B cell (primary cell): ENCODE measurements at regions not wholly inside any gene's neighbourhood (a gene's known extent, or its start where the extent isn't known, plus 50 kb on each side); places are given as distances from the start of the nearest gene placed in this dataset.

ENCODE experiments used
- ATAC-seq: fragments of 200-7000 bp; cut with Tn5 transposase; one replicate; pipeline ENCODE4 v1.10.0; 2021; ENCODE audit warnings: low read depth, mild to moderate bottlenecking, moderate number of reproducible peaks, moderate library complexity
- CTCF ChIA-PET: fragments of 350-600 bp; sonication (Branson Sonifier 250); formaldehyde crosslinking; loops from one replicate; lab custom pipeline; 2021; ENCODE audit warnings: antibody characterized with exemption, inconsistent platforms; lab: Charles Lee
- POLR2A ChIA-PET: fragments of 350-600 bp; sonication (Branson Sonifier 250); formaldehyde crosslinking; loops from one replicate; lab custom pipeline; 2021; ENCODE audit warnings: antibody characterized with exemption; lab: Charles Lee
- DNase-seq: peaks from one replicate; pipeline ENCODE4 v3.0.0; 2013
- H2AFZ ChIP-seq: 2 replicates; pipeline ENCODE4 v1.6.1; 2012; ENCODE audit warnings: mild to moderate bottlenecking, low read depth, low read length; ENCODE audit not compliant: insufficient read depth, poor library complexity, severe bottlenecking
- H3K27ac ChIP-seq, 2 donors: 1 replicate in 1 of 2; 2 replicates in 1 of 2; pipeline ENCODE4 v1.5.1; 2012 to 2013; ENCODE audit warnings: low read length in 2 of 2, mild to moderate bottlenecking in 2 of 2, moderate library complexity in 1 of 2
- H3K27me3 ChIP-seq, 4 experiments: fragments of 200-600 bp in 1 of 4; sonication (generic) in 1 of 4; replicated peaks in 1 of 4; 1 replicate in 2 of 4; 2 replicates in 2 of 4; pipeline versions ENCODE4 v1.6.1 to v1.7.0; 2013 to 2016; ENCODE audit warnings: low read length in 3 of 4, mild to moderate bottlenecking in 2 of 4, mixed read lengths in 1 of 4, moderate library complexity in 1 of 4; ENCODE audit not compliant: insufficient read depth in 4 of 4, control insufficient read depth in 3 of 4; ENCODE audit errors: control extremely low read depth in 1 of 4
- H3K36me3 ChIP-seq, 2 experiments: replicated peaks in 1 of 2; 1 replicate in 1 of 2; 2 replicates in 1 of 2; pipeline versions ENCODE4 v1.6.1 to v1.7.1; 2013; ENCODE audit warnings: low read length in 1 of 2; ENCODE audit not compliant: insufficient read depth in 2 of 2, control insufficient read depth in 1 of 2; ENCODE audit errors: control extremely low read depth in 1 of 2, extremely low read depth in 1 of 2
- H3K4me1 ChIP-seq, 2 donors: fragments of 200-600 bp in 1 of 2; sonication (generic) in 1 of 2; 1 replicate in 1 of 2; 2 replicates in 1 of 2; pipeline versions ENCODE4 v1.5.1 to v1.6.1; 2013 to 2017; ENCODE audit warnings: low read length in 2 of 2; ENCODE audit not compliant: control insufficient read depth in 2 of 2, insufficient read depth in 2 of 2
- H3K4me2 ChIP-seq: replicated peaks from 2 replicates; pipeline ENCODE3; 2012; ENCODE audit warnings: mild to moderate bottlenecking, low read depth, low read length; ENCODE audit not compliant: poor library complexity, severe bottlenecking
- H3K4me3 ChIP-seq, 5 experiments: fragments of 200-600 bp in 1 of 5; sonication (generic) in 1 of 5; 1 replicate in 3 of 5; 2 replicates in 2 of 5; pipeline versions ENCODE4 v1.5.1 to v1.7.0; 2011 to 2016; ENCODE audit warnings: low read length in 4 of 5, mild to moderate bottlenecking in 4 of 5, low read depth in 2 of 5, control low read depth in 1 of 5, moderate library complexity in 1 of 5; ENCODE audit not compliant: insufficient read depth in 1 of 5; ENCODE audit errors: control extremely low read depth in 1 of 5, extremely low read depth in 1 of 5
- H3K79me2 ChIP-seq: fragments of 200-600 bp; sonication (generic); one replicate; pipeline ENCODE4 v1.6.0; 2016; ENCODE audit warnings: low read length; ENCODE audit not compliant: control insufficient read depth, insufficient read depth
- H3K9ac ChIP-seq: fragments of 200-600 bp; sonication (generic); 2 replicates; pipeline ENCODE4 v1.6.1; 2017; ENCODE audit warnings: mild to moderate bottlenecking, low read length, moderate library complexity
- H3K9me3 ChIP-seq, 3 donors: one replicate each; pipeline versions ENCODE4 v1.6.1 to v1.7.1; 2013; ENCODE audit warnings: low read length in 2 of 3; ENCODE audit not compliant: control insufficient read depth in 2 of 3, insufficient read depth in 1 of 3; ENCODE audit errors: control extremely low read depth in 1 of 3
- H4K20me1 ChIP-seq: 2 replicates; pipeline ENCODE4 v1.6.0; 2012; ENCODE audit warnings: mild to moderate bottlenecking, low read length; ENCODE audit not compliant: insufficient read depth, control insufficient read depth, poor library complexity, severe bottlenecking
- H3K27ac Mint-ChIP-seq: one replicate; pipeline ENCODE4 v1.8.0; 2021; ENCODE audit warnings: mixed read lengths
- H3K27me3 Mint-ChIP-seq: one replicate; pipeline ENCODE4 v1.8.0; 2021; ENCODE audit warnings: mixed read lengths
- H3K4me1 Mint-ChIP-seq: one replicate; pipeline ENCODE4 v1.8.0; 2021; ENCODE audit warnings: mixed read lengths
- H3K4me3 Mint-ChIP-seq: one replicate; pipeline ENCODE4 v1.8.0; 2021; ENCODE audit warnings: mixed read lengths
- H3K9me3 Mint-ChIP-seq: one replicate; pipeline ENCODE4 v1.8.0; 2022; ENCODE audit warnings: mixed read lengths; ENCODE audit not compliant: insufficient read depth
- EZH2 ChIP-seq: IDR thresholded peaks from 2 replicates; pipeline ENCODE4 v1.6.1; 2012; ENCODE audit warnings: borderline replicate concordance, low read depth, mild to moderate bottlenecking, moderate library complexity, low read length; ENCODE audit not compliant: insufficient read depth, poor library complexity, severe bottlenecking
- WGBS: methylation state at CpG from one replicate; pipeline ENCODE4 v1.1.5; 2013; ENCODE audit warnings: missing lambda C conversion rate; ENCODE audit not compliant: insufficient coverage; 5-methylcytosine and 5-hydroxymethylcytosine counted together
- intact Hi-C: fragments of 100-400 bp; cut with micrococcal nuclease; formaldehyde crosslinking; loops from one replicate; pipeline ENCODE4 v1.10.0; 2022
- TF ChIP-seq, protein P1 (sequence below): fragments of 200-600 bp; IDR thresholded peaks from one replicate; pipeline ENCODE4 v1.8.0; 2022; ENCODE audit warnings: antibody characterized with exemption, mild to moderate bottlenecking

DNA sequence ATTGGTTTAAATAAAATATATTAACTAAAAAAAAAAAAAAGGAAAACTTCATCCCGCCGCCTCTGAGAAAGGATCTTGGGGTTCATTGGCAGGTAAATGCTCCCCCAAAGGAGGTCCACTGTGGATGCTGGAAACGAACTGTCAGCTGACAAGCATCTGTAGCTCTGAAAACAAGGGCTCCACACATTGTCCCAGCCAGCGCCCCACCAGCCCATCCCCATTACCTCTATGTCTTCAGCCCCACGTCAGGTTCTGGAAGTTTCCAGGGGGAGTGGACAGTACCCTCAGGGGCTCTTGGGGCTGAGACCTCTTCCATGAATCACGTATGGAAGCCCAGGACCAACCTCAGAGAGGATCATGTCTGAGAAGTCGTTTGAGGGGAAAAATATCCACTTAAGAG is 66.4 kb upstream of the WNT7B start:
- intact Hi-C loops: no loop called here
- H3K27me3 Mint-ChIP-seq: no peaks in the 10 kb centered on the region
- H3K9me3 ChIP-seq: no peaks in the 10 kb centered on the region
- ATAC-seq: no peak
- peak overlapping the region; percentile 88 for H3K4me2 ChIP-seq
- H4K20me1 ChIP-seq: no peaks in the 10 kb centered on the region
- H2AFZ ChIP-seq: no peak overlapping the region
- peaks cover 57% of the 10 kb centered on the region for H3K79me2 ChIP-seq
- peak overlapping the region; percentile 41 for H3K27ac Mint-ChIP-seq
- H3K4me1 Mint-ChIP-seq: peaks cover 40% of the 10 kb centered on the region
- H3K9me3 Mint-ChIP-seq: no peaks in the 10 kb centered on the region
- H3K4me1 ChIP-seq: peaks cover 35 to 43% of the 10 kb centered on the region in 2 donors
- H3K27me3 ChIP-seq: peaks cover 0 to 5% (median 0%) of the 10 kb centered on the region in 4 experiments
- H3K4me3 Mint-ChIP-seq: peak overlapping the region; percentile 88
- CTCF ChIA-PET: interaction anchor here (0.7 to 1.4 kb wide), 3 partner anchors 11 to 79 kb away, joined by 3 read pairs; no protein-coding TSS in a partner anchor
- no peak for DNase-seq
- WGBS: 96% methylated on average over 4 of the region's 7 CpGs
- H3K9ac ChIP-seq: no peak overlapping the region
- TF ChIP-seq EZH2: no peak
- TF ChIP-seq, protein P1, sequence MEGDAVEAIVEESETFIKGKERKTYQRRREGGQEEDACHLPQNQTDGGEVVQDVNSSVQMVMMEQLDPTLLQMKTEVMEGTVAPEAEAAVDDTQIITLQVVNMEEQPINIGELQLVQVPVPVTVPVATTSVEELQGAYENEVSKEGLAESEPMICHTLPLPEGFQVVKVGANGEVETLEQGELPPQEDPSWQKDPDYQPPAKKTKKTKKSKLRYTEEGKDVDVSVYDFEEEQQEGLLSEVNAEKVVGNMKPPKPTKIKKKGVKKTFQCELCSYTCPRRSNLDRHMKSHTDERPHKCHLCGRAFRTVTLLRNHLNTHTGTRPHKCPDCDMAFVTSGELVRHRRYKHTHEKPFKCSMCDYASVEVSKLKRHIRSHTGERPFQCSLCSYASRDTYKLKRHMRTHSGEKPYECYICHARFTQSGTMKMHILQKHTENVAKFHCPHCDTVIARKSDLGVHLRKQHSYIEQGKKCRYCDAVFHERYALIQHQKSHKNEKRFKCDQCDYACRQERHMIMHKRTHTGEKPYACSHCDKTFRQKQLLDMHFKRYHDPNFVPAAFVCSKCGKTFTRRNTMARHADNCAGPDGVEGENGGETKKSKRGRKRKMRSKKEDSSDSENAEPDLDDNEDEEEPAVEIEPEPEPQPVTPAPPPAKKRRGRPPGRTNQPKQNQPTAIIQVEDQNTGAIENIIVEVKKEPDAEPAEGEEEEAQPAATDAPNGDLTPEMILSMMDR: no peak
- peak overlapping the region; percentile 47 to 54 for H3K27ac ChIP-seq
- POLR2A ChIA-PET: interaction anchor here (1.3 to 2.8 kb wide), 2 partner anchors 9 to 11 kb away, joined by 4 to 13 read pairs; no protein-coding TSS in a partner anchor
- peak overlapping the region in 1 of 5 experiments; percentile 74 for H3K4me3 ChIP-seq
- no peaks in the 10 kb centered on the region for H3K36me3 ChIP-seq

DNA sequence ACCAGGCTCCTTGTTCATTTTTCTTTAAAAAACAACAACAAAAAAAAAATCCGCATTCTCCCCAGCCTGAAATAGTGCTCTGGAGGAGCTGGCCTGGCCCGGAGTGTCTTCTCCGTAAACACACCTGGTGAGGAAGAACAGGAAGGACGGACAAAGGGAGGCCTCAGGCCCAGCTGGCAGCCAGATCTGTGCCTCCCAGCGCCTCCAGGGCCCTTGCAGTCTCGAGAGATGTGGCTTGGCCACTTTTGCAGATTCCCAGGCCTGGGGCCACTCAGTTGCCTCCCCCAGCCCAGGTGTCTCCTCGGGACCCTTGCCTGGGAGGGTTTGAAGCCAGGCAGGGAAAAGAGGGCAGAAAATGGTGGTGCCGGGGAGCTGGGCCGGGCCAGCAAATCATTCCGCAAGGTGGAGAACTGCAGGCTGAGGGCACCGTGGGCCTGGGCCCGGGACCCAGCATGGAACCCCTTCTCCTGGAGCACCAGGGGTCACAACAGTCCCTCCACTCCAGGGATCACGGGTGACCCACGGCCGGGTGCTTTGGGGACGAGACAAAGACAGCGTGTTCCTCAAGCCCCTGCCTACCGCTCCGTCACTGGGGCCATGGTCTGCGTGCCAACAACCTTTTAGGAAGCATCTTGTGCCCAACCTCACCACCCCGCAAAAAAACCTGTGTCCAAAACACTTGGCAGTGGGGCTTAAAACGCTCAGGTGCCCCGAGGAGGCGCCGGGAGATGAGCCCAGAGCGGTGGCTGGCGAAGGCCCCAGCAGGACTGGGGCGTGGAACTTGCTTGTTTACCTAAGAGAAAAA is 67.1 kb upstream of the WNT7B start:
- DNase-seq (peak; percentile 51), ATAC-seq (peak; percentile 40)
- peak overlapping the region; percentile 71 for H3K9ac ChIP-seq
- peak overlapping the region; percentile 15 to 74 (median 61) for H3K4me3 ChIP-seq
- ChIA-PET POLR2A (interaction anchor here (0.7 to 2.8 kb wide), 3 partner anchors 8 to 30 kb away, joined by 3 to 13 read pairs (median 10); no protein-coding TSS in a partner anchor), CTCF (interaction anchor here (0.8 to 1.9 kb wide), 6 partner anchors 8 to 78 kb away, joined by 3 to 6 read pairs (median 4); no protein-coding TSS in a partner anchor)
- peaks cover 35 to 45% of the 10 kb centered on the region in 2 donors for H3K4me1 ChIP-seq
- no peaks in the 10 kb centered on the region for H3K36me3 ChIP-seq
- Mint-ChIP-seq H3K9me3 (no peaks in the 10 kb centered on the region), H3K27me3 (no peaks in the 10 kb centered on the region), H3K4me3 (peak overlapping the region; percentile 88), H3K27ac (peak overlapping the region; percentile 92), H3K4me1 (peaks cover 41% of the 10 kb centered on the region)
- H2AFZ ChIP-seq: peak overlapping the region; percentile 78
- intact Hi-C loops: loop anchor here (1.0 to 2.0 kb wide), 3 partner anchors 8 to 27 kb away; no protein-coding TSS in a partner anchor
- no peaks in the 10 kb centered on the region for H4K20me1 ChIP-seq
- H3K27me3 ChIP-seq: peaks cover 0 to 5% (median 0%) of the 10 kb centered on the region in 4 experiments
- TF ChIP-seq, protein P1: no peak
- TF ChIP-seq EZH2: no peak
- 43% methylated on average over 27 of the region's 28 CpGs for WGBS
- peak overlapping the region; percentile 88 for H3K4me2 ChIP-seq
- H3K79me2 ChIP-seq: peaks cover 57% of the 10 kb centered on the region
- H3K9me3 ChIP-seq: no peaks in the 10 kb centered on the region
- H3K27ac ChIP-seq: peak overlapping the region; percentile 47 to 54
